Keratinocyte (primary cell): ENCODE measurements at regions not wholly inside any gene's neighbourhood (a gene's known extent, or its start where the extent isn't known, plus 50 kb on each side); places are given as distances from the start of the nearest gene placed in this dataset.

Experiments
- DNase-seq: peaks from one replicate; pipeline ENCODE4 v3.0.0-alpha.2; 2011; ENCODE audit warnings: low read depth, missing footprints, low spot score
- FAIRE-seq: peaks from 2 replicates; lab custom pipeline; 2011; peaks lifted over from hg19 to GRCh38; lab: Jason Lieb, UNC
- H2AFZ ChIP-seq: 2 replicates; pipeline ENCODE4 v1.6.0; 2012; ENCODE audit warnings: low read length, control low read depth, inconsistent platforms; ENCODE audit not compliant: control insufficient read depth
- H3K27ac ChIP-seq: 2 replicates; pipeline ENCODE4 v1.5.1; 2011; ENCODE audit warnings: low read length; ENCODE audit not compliant: control insufficient read depth, insufficient read depth
- H3K27me3 ChIP-seq: 3 replicates; pipeline ENCODE4 v1.6.0; 2011; ENCODE audit warnings: low read length; ENCODE audit not compliant: control insufficient read depth, insufficient read depth; ENCODE audit errors: extremely low read depth
- H3K36me3 ChIP-seq, 2 experiments: 2 replicates in 1 of 2; 3 replicates in 1 of 2; pipeline ENCODE4 v1.5.1; 2011; ENCODE audit warnings: low read length in 2 of 2, mild to moderate bottlenecking in 1 of 2; ENCODE audit not compliant: control insufficient read depth in 2 of 2, insufficient read depth in 2 of 2; ENCODE audit errors: extremely low read depth in 1 of 2
- H3K4me1 ChIP-seq: 3 replicates; pipeline ENCODE4 v1.5.1; 2011; ENCODE audit warnings: low read length; ENCODE audit not compliant: control insufficient read depth, insufficient read depth; ENCODE audit errors: extremely low read depth
- H3K4me2 ChIP-seq: 3 replicates; pipeline ENCODE4 v1.6.0; 2011; ENCODE audit warnings: low read depth, low read length; ENCODE audit not compliant: control insufficient read depth, insufficient read depth; ENCODE audit errors: extremely low read depth
- H3K4me3 ChIP-seq, 3 experiments: fragments of 200-600 bp in 1 of 3; sonication (generic) in 1 of 3; 2 replicates in 2 of 3; 3 replicates in 1 of 3; pipeline ENCODE4 v1.5.1; 2011 to 2016; ENCODE audit warnings: low read length in 3 of 3, mild to moderate bottlenecking in 3 of 3, control low read depth in 2 of 3, inconsistent platforms in 1 of 3, low read depth in 1 of 3, mixed read lengths in 1 of 3, mixed run types in 1 of 3, moderate library complexity in 1 of 3; ENCODE audit not compliant: control insufficient read depth in 2 of 3, insufficient read depth in 2 of 3; ENCODE audit errors: extremely low read depth in 1 of 3
- H3K79me2 ChIP-seq: 2 replicates; pipeline ENCODE4 v1.6.0; 2012; ENCODE audit warnings: low read length; ENCODE audit not compliant: control insufficient read depth, insufficient read depth
- H3K9ac ChIP-seq: 3 replicates; pipeline ENCODE4 v1.6.0; 2011; ENCODE audit warnings: low read length; ENCODE audit not compliant: control insufficient read depth, insufficient read depth; ENCODE audit errors: extremely low read depth
- H3K9me1 ChIP-seq: 3 replicates; pipeline ENCODE4 v1.6.0; 2011; ENCODE audit warnings: low read length; ENCODE audit not compliant: control insufficient read depth, insufficient read depth; ENCODE audit errors: extremely low read depth
- H3K9me3 ChIP-seq: 2 replicates; pipeline ENCODE4 v1.5.1; 2012; ENCODE audit warnings: low read depth, low read length; ENCODE audit not compliant: control insufficient read depth
- H4K20me1 ChIP-seq: 3 replicates; pipeline ENCODE4 v1.6.0; 2011; ENCODE audit warnings: low read length; ENCODE audit not compliant: control insufficient read depth, insufficient read depth; ENCODE audit errors: extremely low read depth
- CTCF ChIP-seq, 3 experiments: IDR thresholded peaks in 1 of 3; conservative IDR thresholded peaks in 1 of 3; optimal IDR thresholded peaks in 1 of 3; 2 replicates in 2 of 3; 3 replicates in 1 of 3; pipeline versions ENCODE3 to v1.5.1; 2011; ENCODE audit warnings: low read length in 3 of 3, mild to moderate bottlenecking in 3 of 3, moderate library complexity in 2 of 3, control low read depth in 1 of 3, inconsistent platforms in 1 of 3; ENCODE audit not compliant: insufficient read depth in 2 of 3; ENCODE audit errors: extremely low read depth in 1 of 3
- EZH2 ChIP-seq: IDR thresholded peaks from one replicate; pipeline ENCODE4 v1.6.1; 2012; ENCODE audit warnings: inconsistent platforms, mild to moderate bottlenecking, low read length, moderate library complexity
- dilution Hi-C: fragments of 300-500 bp; cut with MboI; formaldehyde crosslinking; loops from one replicate; pipeline ENCODE4 v1.7.0; 2020; ENCODE audit warnings: low sequenced_read_pairs; ENCODE audit not compliant: extremely low pct_ligation_motif_present

GRCh38 chr14:83255727-83256090, 1722.1 kb upstream of the SEL1L start:
- Histone ChIP-seq H3K36me3 (no peaks in the 10 kb centered on the region), H4K20me1 (no peaks in the 10 kb centered on the region), H3K9me3 (no peaks in the 10 kb centered on the region), H3K4me1 (no peaks in the 10 kb centered on the region), H3K27ac (no peak overlapping the region), H3K4me3 (no peak overlapping the region), H2AFZ (no peak overlapping the region), H3K79me2 (no peaks in the 10 kb centered on the region), H3K4me2 (no peak overlapping the region), H3K9me1 (no peaks in the 10 kb centered on the region), H3K9ac (no peak overlapping the region), H3K27me3 (no peaks in the 10 kb centered on the region)
- TF ChIP-seq CTCF (optimal IDR thresholded peaks at IDR 0.05 in 1 of 3, IDR thresholded peaks at IDR 0.05 in 1 of 3, conservative IDR thresholded peaks at IDR 0.05 in 1 of 3; ENCODE audit: extremely low read depth in 1 of 3, insufficient read depth in 2 of 3, low read length in 3 of 3) (no peak), EZH2 (no peak)
- no peak for FAIRE-seq
- DNase-seq: no peak
- dilution Hi-C loops: no loop called here

- no peaks in the 10 kb centered on the region for H3K4me1 ChIP-seq
- H3K4me2 ChIP-seq: no peak overlapping the region
- TF ChIP-seq EZH2: no peak
- FAIRE-seq (no peak), DNase-seq (no peak)
- H3K9me3 ChIP-seq: no peaks in the 10 kb centered on the region
- no peak overlapping the region for H3K9ac ChIP-seq
- H3K27ac ChIP-seq: no peak overlapping the region
- dilution Hi-C loops: no loop called here
- no peaks in the 10 kb centered on the region for H3K27me3 ChIP-seq
- no peak overlapping the region for H3K4me3 ChIP-seq
- H4K20me1 ChIP-seq: no peaks in the 10 kb centered on the region
- no peaks in the 10 kb centered on the region for H3K36me3 ChIP-seq
- no peaks in the 10 kb centered on the region for H3K9me1 ChIP-seq
- no peaks in the 10 kb centered on the region for H3K79me2 ChIP-seq
- H2AFZ ChIP-seq: no peak overlapping the region
These were observed 1724.1 kb upstream of the SEL1L start for GRCh38 chr14:83257466-83258439.
